ENCODE measurements at regions not wholly inside any gene's neighbourhood (a gene's known extent, or its start where the extent isn't known, plus 50 kb on each side); places are given as distances from the start of the nearest gene placed in this dataset.

GRCh38 chr4:132998585-132999230 is 150.4 kb upstream of the PCDH10 start:
- no peak for ATAC-seq
- H4K20me1 ChIP-seq (ENCODE audit: low read length): no peaks in the 10 kb centered on the region
- no peaks in the 10 kb centered on the region for H3K79me2 ChIP-seq (ENCODE audit: low read length)
- no peaks in the 10 kb centered on the region for H3K27me3 ChIP-seq (ENCODE audit: low read length)
- no peaks in the 10 kb centered on the region for H3K4me1 ChIP-seq (ENCODE audit: insufficient read depth, low read length)
- BruUV-seq (replicated peaks): no TSS peak
- no peaks in the 10 kb centered on the region for H3K36me3 ChIP-seq (ENCODE audit: low read depth, low read length)
- H3K4me3 ChIP-seq (ENCODE audit: low read length): no peak overlapping the region
- H3K9me3 ChIP-seq (ENCODE audit: low read length): no peaks in the 10 kb centered on the region
- intact Hi-C loops (cut with micrococcal nuclease): no loop called here
- H3F3A ChIP-seq (ENCODE audit: low read length, unreplicated experiment): no peaks in the 10 kb centered on the region
- no peak overlapping the region for H3K9ac ChIP-seq (ENCODE audit: low read length)
- H3K4me2 ChIP-seq (ENCODE audit: low read length): no peak overlapping the region
- DNase-seq: no peak
- no peak overlapping the region for H3K27ac ChIP-seq (ENCODE audit: low read length)
- POLR2A ChIA-PET (ENCODE audit: unreplicated experiment): no interaction called here
- H2AFZ ChIP-seq (ENCODE audit: low read length): no peak overlapping the region
- CTCF ChIA-PET: no interaction called here
- no peak for TF ChIP-seq CTCF (conservative IDR thresholded peaks at IDR 0.05; ENCODE audit: low read depth, low read length)
- no peak for TF ChIP-seq EZH2 (IDR thresholded peaks at IDR 0.05; ENCODE audit: low read length, unreplicated experiment)
- no peak for TF ChIP-seq EZH2phosphoT487 (IDR thresholded peaks at IDR 0.05; ENCODE audit: borderline replicate concordance, low read length)
- H3K9me2 ChIP-seq (replicated peaks; ENCODE audit: low read length): no peaks in the 10 kb centered on the region

- Histone ChIP-seq H3K9me3 (ENCODE audit: low read length) (no peaks in the 10 kb centered on the region), H3K4me1 (ENCODE audit: insufficient read depth, low read length) (no peaks in the 10 kb centered on the region), H3K4me3 (ENCODE audit: low read length) (no peak overlapping the region), H3F3A (ENCODE audit: low read length, unreplicated experiment) (no peaks in the 10 kb centered on the region), H3K27ac (ENCODE audit: low read length) (no peak overlapping the region), H2AFZ (ENCODE audit: low read length) (no peak overlapping the region), H3K79me2 (ENCODE audit: low read length) (no peaks in the 10 kb centered on the region), H3K4me2 (ENCODE audit: low read length) (no peak overlapping the region), H3K9ac (ENCODE audit: low read length) (no peak overlapping the region), H3K27me3 (ENCODE audit: low read length) (no peaks in the 10 kb centered on the region), H4K20me1 (ENCODE audit: low read length) (no peaks in the 10 kb centered on the region), H3K36me3 (ENCODE audit: low read depth, low read length) (no peaks in the 10 kb centered on the region), H3K9me2 (replicated peaks; ENCODE audit: low read length) (no peaks in the 10 kb centered on the region)
- ChIA-PET CTCF (no interaction called here), POLR2A (ENCODE audit: unreplicated experiment) (no interaction called here)
- intact Hi-C loops (cut with micrococcal nuclease): no loop called here
- ATAC-seq (no peak), DNase-seq (no peak)
- TF ChIP-seq EZH2 (IDR thresholded peaks at IDR 0.05; ENCODE audit: low read length, unreplicated experiment): no peak
- no peak for TF ChIP-seq EZH2phosphoT487 (IDR thresholded peaks at IDR 0.05; ENCODE audit: borderline replicate concordance, low read length)
- no peak for TF ChIP-seq CTCF (conservative IDR thresholded peaks at IDR 0.05; ENCODE audit: low read depth, low read length)
- BruUV-seq (replicated peaks): no TSS peak
These were observed 149.1 kb upstream of the PCDH10 start for GRCh38 chr4:133000012-133000411.

GRCh38 chr4:133003169-133003568 is 145.9 kb upstream of the PCDH10 start:
- H3K79me2 ChIP-seq (ENCODE audit: low read length): no peaks in the 10 kb centered on the region
- ChIA-PET POLR2A (ENCODE audit: unreplicated experiment) (no interaction called here), CTCF (no interaction called here)
- no peak for TF ChIP-seq CTCF (conservative IDR thresholded peaks at IDR 0.05; ENCODE audit: low read depth, low read length)
- no peak for TF ChIP-seq EZH2phosphoT487 (IDR thresholded peaks at IDR 0.05; ENCODE audit: borderline replicate concordance, low read length)
- no peak for TF ChIP-seq EZH2 (IDR thresholded peaks at IDR 0.05; ENCODE audit: low read length, unreplicated experiment)
- H3K27me3 ChIP-seq (ENCODE audit: low read length): no peaks in the 10 kb centered on the region
- no peak overlapping the region for H3K4me2 ChIP-seq (ENCODE audit: low read length)
- H3K36me3 ChIP-seq (ENCODE audit: low read depth, low read length): no peaks in the 10 kb centered on the region
- intact Hi-C loops (cut with micrococcal nuclease): no loop called here
- H3K27ac ChIP-seq (ENCODE audit: low read length): no peak overlapping the region
- no peaks in the 10 kb centered on the region for H4K20me1 ChIP-seq (ENCODE audit: low read length)
- DNase-seq: no peak
- no peak overlapping the region for H2AFZ ChIP-seq (ENCODE audit: low read length)
- H3K9ac ChIP-seq (ENCODE audit: low read length): no peak overlapping the region
- no peaks in the 10 kb centered on the region for H3K9me3 ChIP-seq (ENCODE audit: low read length)
- H3K9me2 ChIP-seq (replicated peaks; ENCODE audit: low read length): no peaks in the 10 kb centered on the region
- H3K4me3 ChIP-seq (ENCODE audit: low read length): no peak overlapping the region
- BruUV-seq (replicated peaks): no TSS peak
- H3K4me1 ChIP-seq (ENCODE audit: insufficient read depth, low read length): no peaks in the 10 kb centered on the region
- no peak for ATAC-seq
- H3F3A ChIP-seq (ENCODE audit: low read length, unreplicated experiment): no peaks in the 10 kb centered on the region
